Natural killer cell (primary cell): ENCODE measurements at regions not wholly inside any gene's neighbourhood (a gene's known extent, or its start where the extent isn't known, plus 50 kb on each side); places are given as distances from the start of the nearest gene placed in this dataset.

Source experiments
- ATAC-seq, 3 donors: fragments of 150-1000 bp in 2 of 3; fragments of 200-7000 bp in 1 of 3; cut with Tn5 transposase; 1 replicate in 1 of 3; 2 replicates in 2 of 3; pipeline ENCODE4 v1.10.0; 2021; ENCODE audit warnings: mild to moderate bottlenecking in 2 of 3, moderate library complexity in 2 of 3
- DNase-seq, 2 donors: peaks; one replicate each; pipeline versions ENCODE4 v3.0.0 to v3.0.0-alpha.2; 2013 to 2021; ENCODE audit warnings: mixed read lengths in 1 of 2
- H3K27ac ChIP-seq: one replicate; pipeline ENCODE4 v1.5.1; 2013; ENCODE audit warnings: mild to moderate bottlenecking, low read length
- H3K27me3 ChIP-seq: one replicate; pipeline ENCODE4 v1.6.1; 2013; ENCODE audit warnings: low read length; ENCODE audit not compliant: control insufficient read depth, insufficient read depth
- H3K36me3 ChIP-seq: one replicate; pipeline ENCODE4 v1.6.1; 2013; ENCODE audit warnings: low read length; ENCODE audit not compliant: control insufficient read depth, insufficient read depth
- H3K4me1 ChIP-seq: one replicate; pipeline ENCODE4 v1.6.1; 2013; ENCODE audit warnings: low read length; ENCODE audit not compliant: control insufficient read depth, insufficient read depth
- H3K4me3 ChIP-seq: one replicate; pipeline ENCODE4 v1.5.1; 2013; ENCODE audit warnings: low read length
- H3K9me3 ChIP-seq: one replicate; pipeline ENCODE4 v1.6.1; 2013; ENCODE audit warnings: low read length; ENCODE audit not compliant: control insufficient read depth, insufficient read depth
- H3K27ac Mint-ChIP-seq, 2 donors: one replicate each; pipeline ENCODE4 v1.8.0; 2022; ENCODE audit warnings: mild to moderate bottlenecking in 2 of 2, mixed read lengths in 2 of 2, moderate library complexity in 1 of 2
- H3K27me3 Mint-ChIP-seq, 2 donors: one replicate each; pipeline ENCODE4 v1.8.0; 2022; ENCODE audit warnings: low read depth in 2 of 2, mixed read lengths in 2 of 2
- H3K36me3 Mint-ChIP-seq: one replicate; pipeline ENCODE4 v1.8.0; 2022; ENCODE audit warnings: mixed read lengths
- H3K4me1 Mint-ChIP-seq, 2 donors: one replicate each; pipeline ENCODE4 v1.8.0; 2022; ENCODE audit warnings: mixed read lengths in 2 of 2
- H3K4me3 Mint-ChIP-seq: one replicate; pipeline ENCODE4 v1.8.0; 2022; ENCODE audit warnings: mild to moderate bottlenecking, moderate library complexity, mixed read lengths
- H3K9me3 Mint-ChIP-seq, 2 donors: one replicate each; pipeline ENCODE4 v1.8.0; 2022; ENCODE audit warnings: mixed read lengths in 2 of 2
- WGBS: methylation state at CpG from one replicate; pipeline ENCODE4 v1.1.7; 2013; ENCODE audit warnings: missing lambda C conversion rate; ENCODE audit not compliant: insufficient coverage; 5-methylcytosine and 5-hydroxymethylcytosine counted together
- intact Hi-C: fragments of 100-400 bp; cut with micrococcal nuclease; formaldehyde crosslinking; loops from one replicate; pipeline ENCODE4 v1.14.2; 2022
- TF ChIP-seq, protein P1 (sequence below): fragments of 200-600 bp; IDR thresholded peaks from one replicate; pipeline ENCODE4 v1.8.0; 2022; ENCODE audit warnings: antibody characterized with exemption

DNA sequence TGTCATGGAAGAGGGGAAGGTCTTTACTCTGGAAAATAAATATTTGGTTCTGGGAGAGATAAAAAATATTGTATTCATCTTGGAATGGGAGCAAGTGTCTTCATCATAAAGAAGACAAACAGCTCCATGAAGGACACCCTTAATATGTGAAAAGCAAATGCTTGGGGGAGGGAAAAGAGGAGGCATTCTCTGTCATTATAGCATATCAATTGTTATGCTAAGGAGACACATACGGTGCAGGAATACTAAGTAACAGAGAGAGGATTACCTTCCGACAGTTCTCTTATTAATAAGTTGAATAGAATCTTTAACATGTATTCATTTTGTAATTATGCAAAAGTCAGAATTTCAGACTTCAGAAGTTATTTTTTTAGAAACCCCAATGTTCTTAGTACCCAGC is 634.4 kb downstream of the UTRN start:
- Mint-ChIP-seq H3K36me3 (no peaks in the 10 kb centered on the region), H3K27ac (peak overlapping the region in 1 of 2 donors; percentile 44), H3K4me1 (peaks cover 32 to 39% of the 10 kb centered on the region in 2 donors), H3K9me3 (no peaks in the 10 kb centered on the region), H3K27me3 (no peaks in the 10 kb centered on the region), H3K4me3 (peak overlapping the region; percentile 49)
- 100% methylated on average over 1 of the region's 2 CpGs for WGBS
- H3K27me3 ChIP-seq = no peaks in the 10 kb centered on the region
- intact Hi-C loops = no loop called here
- TF ChIP-seq, protein P1, sequence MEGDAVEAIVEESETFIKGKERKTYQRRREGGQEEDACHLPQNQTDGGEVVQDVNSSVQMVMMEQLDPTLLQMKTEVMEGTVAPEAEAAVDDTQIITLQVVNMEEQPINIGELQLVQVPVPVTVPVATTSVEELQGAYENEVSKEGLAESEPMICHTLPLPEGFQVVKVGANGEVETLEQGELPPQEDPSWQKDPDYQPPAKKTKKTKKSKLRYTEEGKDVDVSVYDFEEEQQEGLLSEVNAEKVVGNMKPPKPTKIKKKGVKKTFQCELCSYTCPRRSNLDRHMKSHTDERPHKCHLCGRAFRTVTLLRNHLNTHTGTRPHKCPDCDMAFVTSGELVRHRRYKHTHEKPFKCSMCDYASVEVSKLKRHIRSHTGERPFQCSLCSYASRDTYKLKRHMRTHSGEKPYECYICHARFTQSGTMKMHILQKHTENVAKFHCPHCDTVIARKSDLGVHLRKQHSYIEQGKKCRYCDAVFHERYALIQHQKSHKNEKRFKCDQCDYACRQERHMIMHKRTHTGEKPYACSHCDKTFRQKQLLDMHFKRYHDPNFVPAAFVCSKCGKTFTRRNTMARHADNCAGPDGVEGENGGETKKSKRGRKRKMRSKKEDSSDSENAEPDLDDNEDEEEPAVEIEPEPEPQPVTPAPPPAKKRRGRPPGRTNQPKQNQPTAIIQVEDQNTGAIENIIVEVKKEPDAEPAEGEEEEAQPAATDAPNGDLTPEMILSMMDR = no peak
- no peaks in the 10 kb centered on the region for H3K36me3 ChIP-seq
- H3K4me1 ChIP-seq = peaks cover 10% of the 10 kb centered on the region
- H3K9me3 ChIP-seq = no peaks in the 10 kb centered on the region
- H3K27ac ChIP-seq = no peak overlapping the region
- no peak overlapping the region for H3K4me3 ChIP-seq
- ATAC-seq (no peak), DNase-seq (no peak)

DNA sequence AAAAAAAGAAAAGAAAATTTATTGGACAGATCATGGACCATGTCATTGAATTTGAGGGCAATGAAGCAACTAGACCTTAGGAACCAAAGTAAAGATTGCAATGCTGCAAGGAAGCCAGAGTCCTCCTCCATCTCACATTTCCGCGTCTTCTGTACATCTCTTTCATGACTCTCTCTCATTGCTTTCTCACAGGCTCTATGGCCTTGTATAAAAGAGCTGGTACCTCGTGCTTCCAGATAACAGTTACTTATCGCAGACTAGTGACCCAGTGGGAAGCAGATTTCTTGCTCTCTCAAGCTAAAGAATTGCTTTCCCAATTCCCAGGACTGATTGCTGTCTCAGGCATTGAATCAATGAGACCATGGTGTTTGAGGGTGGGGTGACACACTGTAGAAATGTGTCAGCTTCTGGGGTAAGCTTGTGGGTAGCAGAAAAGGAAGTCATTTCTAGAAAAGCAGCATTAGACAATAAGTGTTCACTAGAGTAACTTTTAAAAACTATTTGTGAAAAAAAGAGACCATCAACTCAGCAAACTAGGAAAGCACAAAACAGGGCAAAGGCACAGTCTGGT is 635.3 kb downstream of the UTRN start:
- H3K27ac Mint-ChIP-seq = peak overlapping the region; percentile 68 to 81
- H3K4me1 Mint-ChIP-seq = peaks cover 32 to 39% of the 10 kb centered on the region in 2 donors
- ATAC-seq (peak; percentile 77 to 97 (median 80)), DNase-seq (peak in 1 of 2 donors; percentile 2)
- no peak overlapping the region for H3K4me3 ChIP-seq
- intact Hi-C loops = no loop called here
- WGBS = 68% methylated on average over 4 of the region's 4 CpGs
- H3K27me3 ChIP-seq = no peaks in the 10 kb centered on the region
- H3K9me3 Mint-ChIP-seq = no peaks in the 10 kb centered on the region
- H3K4me3 Mint-ChIP-seq = peak overlapping the region; percentile 78
- TF ChIP-seq, protein P1 = no peak
- no peaks in the 10 kb centered on the region for H3K9me3 ChIP-seq
- peak overlapping the region; percentile 45 for H3K27ac ChIP-seq
- H3K36me3 Mint-ChIP-seq = no peaks in the 10 kb centered on the region
- H3K4me1 ChIP-seq = peaks cover 10% of the 10 kb centered on the region
- H3K27me3 Mint-ChIP-seq = no peaks in the 10 kb centered on the region
- H3K36me3 ChIP-seq = no peaks in the 10 kb centered on the region

DNA sequence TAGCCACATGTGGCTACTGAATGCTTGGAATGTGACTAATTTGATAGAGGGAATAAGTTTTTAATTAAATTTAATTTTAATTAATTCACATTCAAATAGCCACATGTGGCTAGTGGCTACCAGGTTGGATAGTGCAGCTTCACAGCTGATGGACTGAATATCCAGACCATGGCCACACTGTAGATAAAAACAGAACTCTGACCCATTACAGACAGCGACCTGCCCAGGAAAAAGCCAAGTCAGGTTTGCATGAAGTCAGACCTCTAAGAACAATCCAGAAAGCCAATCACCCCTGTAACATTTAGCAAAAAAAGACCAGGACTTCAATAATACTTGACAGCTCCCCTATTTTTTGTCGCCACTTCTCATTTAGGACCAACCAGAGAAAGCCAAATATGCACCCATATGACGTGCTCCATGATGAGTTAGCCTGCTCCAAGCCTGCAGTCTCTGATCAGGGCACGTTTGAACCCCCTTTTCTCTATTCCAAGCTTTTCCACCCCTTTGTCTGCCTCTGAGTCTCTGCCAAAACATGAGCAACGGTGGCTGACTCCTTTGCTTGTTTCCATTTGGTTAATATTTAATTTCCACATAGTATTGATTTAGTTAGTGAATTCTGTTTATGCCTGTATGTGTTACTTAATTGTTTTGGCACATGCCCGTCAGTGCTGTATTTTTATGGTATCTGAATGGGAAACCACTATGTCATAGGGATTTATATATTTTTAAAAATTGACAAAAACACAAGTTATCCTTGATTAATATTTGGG is 636.3 kb downstream of the UTRN start:
- Mint-ChIP-seq H3K4me1 (peaks cover 26 to 39% of the 10 kb centered on the region in 2 donors), H3K27me3 (no peaks in the 10 kb centered on the region), H3K36me3 (no peaks in the 10 kb centered on the region), H3K27ac (peak overlapping the region; percentile 68 to 81), H3K4me3 (peak overlapping the region; percentile 61), H3K9me3 (no peaks in the 10 kb centered on the region)
- no peaks in the 10 kb centered on the region for H3K36me3 ChIP-seq
- ATAC-seq = no peak
- no peak for DNase-seq
- WGBS = 81% methylated on average over 4 of the region's 6 CpGs
- H3K4me3 ChIP-seq = no peak overlapping the region
- no peaks in the 10 kb centered on the region for H3K9me3 ChIP-seq
- TF ChIP-seq, protein P1 = no peak
- H3K27ac ChIP-seq = peak overlapping the region; percentile 45
- intact Hi-C loops = no loop called here
- H3K27me3 ChIP-seq = no peaks in the 10 kb centered on the region
- H3K4me1 ChIP-seq = peaks cover 10% of the 10 kb centered on the region
